Spleen (tissue), 11 donors: ENCODE measurements at regions not wholly inside any gene's neighbourhood (a gene's known extent, or its start where the extent isn't known, plus 50 kb on each side); places are given as distances from the start of the nearest gene placed in this dataset.

Experiments
- DNase-seq: peaks from one replicate; pipeline ENCODE4 v3.0.0-alpha.2; 2020
- H3K27ac ChIP-seq, 8 donors: fragments of 200-600 bp; sonication (generic) in 7 of 8; 1 replicate in 4 of 8; 2 replicates in 4 of 8; pipeline versions ENCODE4 v1.5.0 to v1.8.0; 2016 to 2021; ENCODE audit warnings: inconsistent platforms in 4 of 8, mild to moderate bottlenecking in 4 of 8, moderate library complexity in 1 of 8
- H3K27me3 ChIP-seq, 7 donors: fragments of 200-600 bp; sonication (generic) in 6 of 7; replicated peaks in 1 of 7; 1 replicate in 4 of 7; 2 replicates in 3 of 7; pipeline versions ENCODE4 v1.5.0 to v1.8.0; 2016 to 2021; ENCODE audit warnings: inconsistent platforms in 3 of 7, mild to moderate bottlenecking in 1 of 7
- H3K36me3 ChIP-seq, 6 donors: fragments of 200-600 bp; sonication (generic) in 5 of 6; 1 replicate in 4 of 6; 2 replicates in 2 of 6; pipeline versions ENCODE4 v1.5.0 to v1.8.0; 2016 to 2021; ENCODE audit warnings: inconsistent platforms in 2 of 6
- H3K4me1 ChIP-seq, 6 donors: fragments of 200-600 bp; sonication (generic) in 5 of 6; 1 replicate in 3 of 6; 2 replicates in 3 of 6; pipeline versions ENCODE4 v1.5.0 to v1.8.0; 2016 to 2021; ENCODE audit warnings: inconsistent platforms in 3 of 6
- H3K4me3 ChIP-seq, 8 donors: fragments of 200-600 bp; sonication (generic) in 7 of 8; 1 replicate in 4 of 8; 2 replicates in 4 of 8; pipeline versions ENCODE4 v1.5.0 to v1.8.0; 2016 to 2021; ENCODE audit warnings: inconsistent platforms in 4 of 8, mild to moderate bottlenecking in 4 of 8, moderate library complexity in 2 of 8
- H3K9me3 ChIP-seq, 8 donors: fragments of 200-600 bp; sonication (generic) in 7 of 8; 1 replicate in 4 of 8; 2 replicates in 4 of 8; pipeline versions ENCODE4 v1.5.0 to v1.8.0; 2016 to 2021; ENCODE audit warnings: inconsistent platforms in 4 of 8
- CTCF ChIP-seq, 11 experiments: fragments of 200-600 bp in 7 of 11; fragments of 450-650 bp in 4 of 11; sonication (generic) in 4 of 11; IDR thresholded peaks in 8 of 11; conservative IDR thresholded peaks in 3 of 11; 1 replicate in 7 of 11; 2 replicates in 4 of 11; pipeline versions ENCODE4 v1.4.0 to v1.8.0; 2016 to 2021; ENCODE audit warnings: antibody characterized with exemption in 11 of 11, inconsistent platforms in 4 of 11, mild to moderate bottlenecking in 1 of 11
- POLR2A ChIP-seq, 3 donors: fragments of 450-650 bp; IDR thresholded peaks; one replicate each; pipeline ENCODE4 v1.5.1; 2017; ENCODE audit warnings: antibody characterized with exemption in 3 of 3, mild to moderate bottlenecking in 1 of 3
- POLR2AphosphoS5 ChIP-seq, 3 donors: sonication (generic); formaldehyde crosslinking; IDR thresholded peaks; one replicate each; pipeline ENCODE4 v1.5.1; 2017; ENCODE audit warnings: antibody characterized with exemption in 3 of 3
- WGBS, 5 donors: extraction: QIAGEN DNeasy Blood & Tissue Kit in 3 of 5; methylation state at CpG; one replicate each; pipeline versions ENCODE4 v1.1.5 to v1.1.7; 2013 to 2018; 5-methylcytosine and 5-hydroxymethylcytosine counted together
- intact Hi-C: fragments of 100-400 bp; cut with DNase I; formaldehyde crosslinking; loops from one replicate; pipeline ENCODE4 v1.15.0; 2023; ENCODE audit warnings: low total_unique reads
- donor health status: healthy with polysubstance abuse.
- donor health status: DM: no; HTN: no; CAD: no; lungs with moderate emphysema.
- donor health status: DM: no; HTN: no; CAD: no.
- donor health status: Bipolar disorder and iron deficiency.
- donor health status: healthy.
- donor health status: DM: no; HTN: no; CAD: no.
- donor health status: DM: yes; HTN: yes; CAD: no.

DNA sequence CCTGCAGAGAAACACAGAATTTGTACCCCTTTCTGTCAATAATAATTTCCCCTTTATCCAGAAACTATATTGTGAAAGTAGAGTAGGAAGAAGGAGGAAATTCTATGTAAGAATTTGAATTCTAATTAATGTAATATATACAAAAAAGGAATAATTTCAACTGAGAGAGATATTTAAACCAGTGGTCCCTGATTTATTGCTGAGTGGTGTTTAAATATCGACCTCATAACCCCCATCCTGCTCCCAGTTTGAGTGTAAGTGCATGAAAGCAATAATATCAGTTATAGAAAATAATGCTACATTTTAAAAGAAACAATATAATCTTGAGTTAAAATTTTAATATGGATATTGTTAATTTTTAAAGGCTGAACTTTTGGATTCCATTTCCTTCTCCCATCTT lies 286.2 kb upstream of the REG3G start:
- H3K27me3 ChIP-seq: no peaks in the 10 kb centered on the region
- TF ChIP-seq POLR2A (IDR thresholded peaks at IDR 0.05) (no peak), POLR2AphosphoS5 (IDR thresholded peaks at IDR 0.05) (no peak)
- peaks cover 0 to 28% (median 4%) of the 10 kb centered on the region in 8 donors for H3K9me3 ChIP-seq
- intact Hi-C loops: no loop called here
- H3K36me3 ChIP-seq: no peaks in the 10 kb centered on the region
- 51 to 69% (median 56%) methylated on average over 1 of the region's 1 CpG for WGBS, 5 donors
- H3K4me3 ChIP-seq: no peak overlapping the region
- no peak overlapping the region for H3K27ac ChIP-seq
- DNase-seq: no peak
- H3K4me1 ChIP-seq: no peaks in the 10 kb centered on the region

- Histone ChIP-seq H3K9me3 (peaks cover 0 to 4% (median 0%) of the 10 kb centered on the region in 8 donors), H3K4me1 (no peaks in the 10 kb centered on the region), H3K27ac (no peak overlapping the region), H3K36me3 (no peaks in the 10 kb centered on the region), H3K4me3 (no peak overlapping the region), H3K27me3 (no peaks in the 10 kb centered on the region)
- 0 to 46% (median 0%) methylated on average over 1 of the region's 1 CpG for WGBS, 5 donors
- intact Hi-C loops: no loop called here
- no peak for DNase-seq
- no peak for TF ChIP-seq CTCF (IDR thresholded peaks at IDR 0.05 in 8 of 11, conservative IDR thresholded peaks at IDR 0.05 in 3 of 11)
- no peak for TF ChIP-seq POLR2A (IDR thresholded peaks at IDR 0.05)
- no peak for TF ChIP-seq POLR2AphosphoS5 (IDR thresholded peaks at IDR 0.05)
These were observed 275.9 kb upstream of the REG3G start for GRCh38 chr2:78749638-78750037.

DNA sequence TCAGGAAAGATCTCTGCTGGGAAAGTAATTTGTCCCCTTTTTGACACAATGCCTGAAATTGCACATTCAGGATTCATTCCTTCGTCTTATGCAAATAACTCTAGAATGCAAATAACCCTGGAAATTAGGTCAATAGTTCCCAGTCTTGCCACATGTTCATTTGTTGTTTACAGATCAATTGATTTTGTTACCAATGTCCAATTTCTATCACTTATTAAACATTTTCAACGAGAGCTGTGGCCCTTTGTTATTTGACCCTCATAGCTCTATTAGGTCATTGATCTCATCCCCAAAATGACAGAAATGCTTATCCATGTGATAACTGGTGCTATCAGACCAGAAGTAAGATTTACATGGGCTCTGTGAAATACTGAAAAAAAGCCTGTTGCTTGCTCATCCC lies 275.3 kb upstream of the REG3G start:
- Histone ChIP-seq H3K36me3 (no peaks in the 10 kb centered on the region), H3K9me3 (peaks cover 0 to 4% (median 0%) of the 10 kb centered on the region in 8 donors), H3K27ac (no peak overlapping the region), H3K27me3 (no peaks in the 10 kb centered on the region), H3K4me1 (no peaks in the 10 kb centered on the region), H3K4me3 (no peak overlapping the region)
- intact Hi-C loops: no loop called here
- no peak for DNase-seq
- TF ChIP-seq CTCF (IDR thresholded peaks at IDR 0.05 in 8 of 11, conservative IDR thresholded peaks at IDR 0.05 in 3 of 11): no peak
- TF ChIP-seq POLR2A (IDR thresholded peaks at IDR 0.05): no peak
- TF ChIP-seq POLR2AphosphoS5 (IDR thresholded peaks at IDR 0.05): no peak
- WGBS, 5 donors: 57 to 72% (median 58%) methylated on average over 2 of the region's 2 CpGs

- WGBS, 5 donors: 85 to 93% (median 90%) methylated on average over 6 of the region's 6 CpGs
- intact Hi-C loops: no loop called here
- H3K9me3 ChIP-seq: peaks cover 0 to 13% (median 3%) of the 10 kb centered on the region in 8 donors
- no peak for TF ChIP-seq POLR2A (IDR thresholded peaks at IDR 0.05)
- TF ChIP-seq CTCF (IDR thresholded peaks at IDR 0.05 in 8 of 11, conservative IDR thresholded peaks at IDR 0.05 in 3 of 11): no peak
- TF ChIP-seq POLR2AphosphoS5 (IDR thresholded peaks at IDR 0.05): no peak
- H3K4me3 ChIP-seq: no peak overlapping the region
- H3K36me3 ChIP-seq: no peaks in the 10 kb centered on the region
- DNase-seq: no peak
- no peaks in the 10 kb centered on the region for H3K27me3 ChIP-seq
- no peaks in the 10 kb centered on the region for H3K4me1 ChIP-seq
- no peak overlapping the region for H3K27ac ChIP-seq
These were observed 270.6 kb upstream of the REG3G start for GRCh38 chr2:78754930-78755329.

DNA sequence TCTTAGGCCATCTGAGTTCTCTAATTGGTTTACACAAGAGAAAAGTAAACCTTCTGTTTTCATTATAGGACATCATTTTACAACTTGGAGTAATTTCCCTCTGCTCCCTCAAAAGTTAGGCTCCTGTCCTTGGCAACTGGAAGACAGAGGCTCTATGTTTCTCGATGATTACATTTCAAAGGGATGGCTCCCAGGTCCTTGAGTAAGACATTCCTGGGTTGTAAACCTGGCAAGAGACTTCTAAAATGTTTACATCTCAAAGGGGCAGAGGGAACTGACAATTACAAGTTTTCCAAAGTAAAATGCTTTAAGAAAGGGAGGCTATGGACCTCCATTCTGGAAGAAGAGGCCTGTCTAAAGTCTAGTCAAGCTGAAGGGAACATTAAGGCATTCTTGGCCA lies 268.3 kb upstream of the REG3G start:
- no peak overlapping the region for H3K27ac ChIP-seq
- 24 to 31% (median 30%) methylated on average over 1 of the region's 1 CpG for WGBS, 5 donors
- no peaks in the 10 kb centered on the region for H3K36me3 ChIP-seq
- peaks cover 0 to 36% (median 26%) of the 10 kb centered on the region in 8 donors for H3K9me3 ChIP-seq
- no peak overlapping the region for H3K4me3 ChIP-seq
- no peaks in the 10 kb centered on the region for H3K27me3 ChIP-seq
- no peak for DNase-seq
- TF ChIP-seq POLR2AphosphoS5 (IDR thresholded peaks at IDR 0.05) (no peak), POLR2A (IDR thresholded peaks at IDR 0.05) (no peak), CTCF (IDR thresholded peaks at IDR 0.05 in 8 of 11, conservative IDR thresholded peaks at IDR 0.05 in 3 of 11) (no peak)
- intact Hi-C loops: no loop called here
- no peaks in the 10 kb centered on the region for H3K4me1 ChIP-seq
